Activated effector memory CD4-positive, alpha-beta T cell treated with anti-CD3 and anti-CD28 coated beads, Interleukin-2, amount 50 U/mL, for 16 hours (primary cell): ENCODE measurements at regions not wholly inside any gene's neighbourhood (a gene's known extent, or its start where the extent isn't known, plus 50 kb on each side); places are given as distances from the start of the nearest gene placed in this dataset.
A peak's percentile ranks its signal among the peaks of the same experiment; 100 is the strongest.

Source experiments
- DNase-seq: peaks from one replicate; pipeline ENCODE4 v3.0.0-alpha.2; 2020

- no peak for DNase-seq
These were observed 561.6 kb downstream of the RERGL start for GRCh38 chr12:17528394-17528793.

DNA sequence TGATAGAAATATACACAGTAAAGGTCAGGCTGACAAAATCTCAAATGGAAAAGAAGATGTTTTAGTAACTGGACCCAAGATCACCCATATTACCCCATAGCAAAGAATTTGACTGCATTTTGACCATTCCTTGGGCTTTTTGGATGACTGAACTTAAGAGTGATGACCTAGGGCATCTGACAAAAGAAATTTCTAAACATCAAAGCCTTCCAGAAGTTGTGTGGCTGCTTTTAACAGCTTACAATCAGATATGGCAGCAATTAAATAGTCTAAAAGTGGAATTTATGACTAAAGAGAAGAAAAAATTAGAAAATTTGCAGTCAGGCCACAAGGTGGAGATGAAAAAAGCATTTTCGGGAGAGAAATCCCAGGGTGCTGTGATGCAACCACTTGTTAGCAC, 563.0 kb downstream of the RERGL start:
- DNase-seq = no peak

DNA sequence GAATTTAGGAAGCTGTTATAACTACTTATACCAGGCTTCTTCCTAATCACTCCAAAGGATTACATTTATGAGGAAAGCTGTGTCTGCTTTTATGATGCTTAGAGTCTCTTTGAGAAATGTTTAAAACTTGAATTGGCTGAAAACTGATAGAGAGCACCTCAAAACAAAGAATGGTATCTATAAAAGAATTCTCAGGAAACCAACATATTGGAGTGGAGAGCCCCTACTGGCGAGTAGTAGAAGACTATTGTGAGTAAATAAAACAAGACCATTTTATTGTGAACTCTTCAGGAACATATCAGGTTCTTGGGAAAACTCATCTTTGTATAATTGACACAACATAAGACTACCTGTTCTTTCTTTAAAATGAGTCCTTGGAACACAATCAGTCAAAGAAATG, 578.6 kb downstream of the RERGL start:
- DNase-seq = no peak

DNA sequence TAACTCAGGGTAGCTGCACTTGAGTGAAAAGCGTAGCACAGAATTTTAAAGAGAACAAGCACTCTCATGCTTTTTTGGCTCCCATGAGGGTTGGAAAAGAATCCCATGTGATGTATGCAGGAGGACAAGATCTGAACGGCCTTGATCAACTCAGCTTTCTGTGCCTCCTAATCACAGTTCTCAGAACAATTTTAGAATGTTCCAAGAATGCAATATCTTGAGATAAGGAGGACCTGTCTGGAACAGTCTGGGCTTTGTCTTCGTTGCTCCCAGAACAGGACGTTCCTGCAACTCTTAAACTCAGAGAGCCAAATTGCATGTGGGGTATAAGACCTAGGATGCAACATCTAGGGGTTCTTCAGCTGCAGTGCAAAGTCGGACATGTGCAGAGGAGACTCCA, 582.7 kb downstream of the RERGL start:
- no peak for DNase-seq

GRCh38 chr12:17503742-17504141, 586.3 kb downstream of the RERGL start:
- no peak for DNase-seq

DNA sequence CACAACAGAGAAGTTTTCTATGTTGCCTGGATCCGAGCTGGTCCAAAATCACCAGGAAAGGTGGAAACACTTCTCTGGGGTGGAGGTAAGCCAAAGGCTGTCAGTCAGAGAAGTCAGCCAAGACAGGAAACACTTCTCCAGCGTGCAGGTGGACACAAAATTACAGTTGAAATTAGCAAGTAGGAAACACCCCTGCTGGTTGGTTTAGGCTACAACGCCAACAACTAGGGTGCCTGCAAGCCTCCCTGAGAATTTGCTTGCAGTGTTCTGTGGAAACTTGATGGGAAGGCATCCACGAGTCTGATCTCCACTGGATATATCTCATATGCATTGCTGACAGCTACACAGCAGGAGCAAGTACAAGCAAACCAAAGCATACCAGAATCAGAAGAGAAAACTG, 600.5 kb downstream of the RERGL start:
- DNase-seq = no peak

DNA sequence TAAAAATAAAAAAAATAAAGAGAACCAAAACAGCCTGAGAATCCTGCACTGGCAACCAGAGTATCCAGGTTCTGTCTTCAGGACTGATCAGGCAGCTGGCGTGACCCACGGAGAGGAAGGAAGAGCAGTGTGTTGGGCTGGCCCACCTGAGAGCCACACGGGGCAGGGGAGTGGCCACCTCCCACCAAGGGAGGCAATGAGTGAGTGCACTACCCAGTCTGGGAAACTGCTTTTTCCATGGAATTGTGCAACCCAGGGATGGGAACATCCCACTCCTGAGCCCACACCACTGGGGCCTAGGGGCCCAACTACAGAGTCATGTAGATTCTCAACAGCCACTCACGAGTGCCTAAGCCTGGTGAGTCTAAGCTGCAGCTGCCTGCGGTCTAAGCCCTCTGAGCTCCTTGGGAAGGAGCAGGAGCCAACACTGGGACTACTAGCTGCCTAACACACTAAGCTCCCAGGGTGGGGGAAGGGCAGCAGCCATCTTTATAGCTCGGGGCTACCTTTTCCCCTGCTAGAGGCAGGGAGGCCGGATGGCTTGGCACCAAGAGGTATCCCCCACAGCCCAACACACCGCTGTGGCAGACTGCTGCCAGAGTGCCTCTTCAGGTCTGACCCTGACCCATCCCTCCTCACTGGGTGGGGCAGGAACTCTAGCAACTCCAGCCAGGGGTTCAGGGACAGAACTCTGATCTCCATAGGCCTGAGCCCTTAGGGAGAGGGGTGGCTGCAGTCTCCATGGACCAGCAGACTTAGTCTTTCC, 610.9 kb downstream of the RERGL start:
- DNase-seq = peak; percentile 45

- DNase-seq = no peak
These were observed 619.5 kb downstream of the RERGL start for GRCh38 chr12:17470460-17470859.

DNA sequence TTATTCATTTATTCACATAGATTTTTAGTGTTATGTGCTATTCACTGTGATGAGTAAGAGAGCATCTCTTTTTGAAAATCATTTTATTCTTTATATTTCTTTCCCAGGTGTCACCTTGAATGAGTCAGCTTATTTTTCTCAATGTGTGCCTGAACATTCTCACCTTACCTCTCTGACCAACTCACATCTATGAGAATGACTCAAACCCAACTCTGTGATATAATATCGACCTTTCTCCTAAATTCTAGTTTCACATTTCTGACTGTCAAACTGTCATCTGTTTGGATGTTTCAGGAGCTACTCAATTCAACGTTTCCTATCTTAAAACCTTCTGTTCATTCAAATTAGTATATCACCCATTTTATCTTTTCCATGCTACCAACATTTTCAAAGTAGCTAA, 630.8 kb downstream of the RERGL start:
- no peak for DNase-seq

DNA sequence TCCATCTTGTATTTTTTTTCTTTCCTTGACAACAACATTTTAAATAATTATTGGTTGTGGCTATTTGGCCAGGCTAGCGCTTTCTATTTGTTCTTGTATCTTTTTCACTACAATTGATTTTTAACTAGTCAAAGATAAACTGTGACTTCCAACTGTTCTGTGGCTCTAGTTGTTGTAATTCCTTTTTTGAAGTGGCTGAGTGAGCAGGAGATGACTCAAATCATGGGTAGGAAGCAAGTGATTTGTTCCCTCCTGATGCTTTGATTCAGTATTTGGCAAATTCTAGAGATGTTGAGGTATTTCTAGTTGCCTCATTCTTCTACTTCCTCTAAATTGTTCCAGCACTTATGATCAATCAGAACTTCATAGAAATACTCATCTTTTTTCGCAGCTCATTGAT, 633.5 kb downstream of the RERGL start:
- DNase-seq = no peak

- no peak for DNase-seq
These were observed 651.9 kb downstream of the RERGL start for GRCh38 chr12:17438141-17438540.

GRCh38 chr12:17416748-17417147, 673.2 kb downstream of the RERGL start:
- no peak for DNase-seq

DNA sequence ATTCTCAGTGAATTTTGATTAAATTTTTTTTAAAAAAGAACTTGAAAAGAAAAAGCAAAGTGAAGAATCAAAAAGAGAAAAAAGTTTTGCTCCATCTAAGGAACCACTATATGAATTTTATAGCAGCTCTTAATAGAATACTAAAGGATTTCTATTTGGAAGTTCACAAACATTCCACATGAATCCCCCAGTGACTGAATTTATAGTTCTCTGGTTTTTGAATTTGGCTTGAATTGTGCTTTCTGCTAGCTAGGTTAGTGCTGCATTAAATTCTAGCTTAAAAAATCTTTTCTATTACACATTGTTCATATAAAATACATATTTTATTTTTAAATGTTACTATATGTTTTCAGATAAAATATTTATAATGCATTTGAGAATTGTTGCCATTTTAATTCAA, 675.4 kb downstream of the RERGL start:
- DNase-seq = no peak

DNA sequence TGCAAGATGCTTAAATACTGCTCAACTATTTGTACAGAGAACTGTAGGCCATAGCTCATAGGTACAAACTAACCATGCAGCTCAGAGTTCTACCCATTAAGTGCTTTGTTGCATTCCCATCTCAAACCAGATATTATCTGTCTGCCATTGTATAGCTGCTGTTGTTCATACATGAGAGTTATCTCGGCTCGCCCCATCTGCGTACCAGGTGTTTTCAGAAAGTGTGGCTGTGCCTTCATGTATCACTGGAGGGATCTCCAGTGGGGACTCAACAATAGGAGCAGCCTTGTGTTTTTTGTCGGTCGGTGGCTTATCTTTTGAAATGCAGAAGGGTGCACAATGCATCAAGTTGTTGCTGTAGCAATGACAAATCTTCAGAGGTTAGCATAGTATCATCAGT, 678.3 kb downstream of the RERGL start:
- DNase-seq = no peak

DNA sequence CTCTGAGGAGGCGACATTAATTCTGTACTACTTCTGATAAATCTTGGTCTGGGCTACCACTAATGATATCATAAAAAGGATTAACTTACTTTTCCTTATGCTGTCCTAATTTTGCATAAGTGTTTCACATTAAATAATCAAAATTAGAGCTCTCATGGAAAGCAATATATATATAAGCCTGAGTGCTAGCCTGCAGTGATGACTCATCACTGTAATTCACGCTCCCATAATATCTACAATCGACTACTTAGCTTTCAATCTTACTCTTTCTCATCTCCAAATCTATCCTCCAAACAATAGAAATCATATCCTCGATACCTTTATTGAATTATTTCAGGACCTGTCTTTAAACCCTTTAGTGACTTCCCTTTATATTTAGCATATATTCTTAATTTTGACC, 701.3 kb downstream of the RERGL start:
- DNase-seq = no peak

DNA sequence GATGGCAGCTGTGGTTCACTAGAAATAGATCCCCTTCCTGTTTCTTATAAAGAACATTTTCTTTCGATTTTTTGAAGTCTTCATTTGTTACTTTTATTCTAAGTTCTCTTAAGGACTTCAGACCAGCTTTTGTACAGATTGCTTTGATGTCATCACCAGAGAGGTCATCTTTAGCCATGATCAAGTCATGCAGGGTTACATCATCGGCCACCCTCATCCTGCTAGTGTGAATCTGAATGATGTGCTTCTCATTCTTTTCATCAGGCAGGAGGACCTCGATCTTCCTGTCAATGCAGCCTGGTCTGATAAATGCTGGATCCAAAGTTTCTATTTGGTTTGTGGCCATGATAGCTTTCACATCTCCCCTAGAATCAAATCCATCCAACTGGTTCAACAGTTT, 706.7 kb downstream of the RERGL start:
- no peak for DNase-seq

DNA sequence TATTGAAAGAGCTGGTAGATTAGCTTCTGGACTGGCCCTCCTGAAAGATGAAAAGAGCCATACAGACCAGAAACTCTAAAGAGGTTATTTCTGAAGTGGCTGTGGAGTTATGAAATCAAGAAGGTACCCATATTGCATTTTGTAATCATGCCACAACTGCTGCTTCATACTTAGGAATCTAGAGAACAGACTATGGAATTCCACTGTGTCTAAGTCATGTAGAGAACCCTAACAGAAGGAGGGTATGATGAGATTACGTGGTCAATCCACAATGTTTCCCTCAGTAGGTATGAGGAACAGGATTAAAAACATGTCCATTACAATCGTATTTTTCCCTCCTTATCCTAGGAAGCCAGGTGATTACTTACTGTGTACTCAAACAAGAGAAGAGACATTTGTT, 708.8 kb downstream of the RERGL start:
- no peak for DNase-seq

- no peak for DNase-seq
These were observed 717.5 kb downstream of the RERGL start for GRCh38 chr12:17372508-17372907.

GRCh38 chr12:17371491-17372215, 718.3 kb downstream of the RERGL start:
- DNase-seq = no peak

GRCh38 chr12:17370621-17371020, 719.4 kb downstream of the RERGL start:
- no peak for DNase-seq

DNA sequence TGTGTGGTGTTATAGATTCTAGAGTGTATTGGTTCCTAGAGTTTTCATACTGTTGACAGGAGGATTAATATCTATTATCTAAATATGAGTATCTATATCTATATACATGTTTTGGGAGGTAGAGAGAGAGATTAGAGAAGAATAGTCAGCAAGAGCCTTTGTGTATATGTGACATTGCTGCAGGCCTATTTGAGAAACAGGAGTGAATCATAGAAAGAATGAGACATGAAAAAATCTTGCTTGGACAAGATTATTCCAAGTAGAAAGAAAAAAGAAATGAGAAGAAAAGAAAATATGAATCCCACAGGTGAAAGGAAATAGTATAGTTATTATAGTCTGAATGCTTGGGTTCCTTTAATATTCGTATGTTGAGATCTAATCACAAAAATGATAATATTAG, 720.4 kb downstream of the RERGL start:
- DNase-seq = no peak

DNA sequence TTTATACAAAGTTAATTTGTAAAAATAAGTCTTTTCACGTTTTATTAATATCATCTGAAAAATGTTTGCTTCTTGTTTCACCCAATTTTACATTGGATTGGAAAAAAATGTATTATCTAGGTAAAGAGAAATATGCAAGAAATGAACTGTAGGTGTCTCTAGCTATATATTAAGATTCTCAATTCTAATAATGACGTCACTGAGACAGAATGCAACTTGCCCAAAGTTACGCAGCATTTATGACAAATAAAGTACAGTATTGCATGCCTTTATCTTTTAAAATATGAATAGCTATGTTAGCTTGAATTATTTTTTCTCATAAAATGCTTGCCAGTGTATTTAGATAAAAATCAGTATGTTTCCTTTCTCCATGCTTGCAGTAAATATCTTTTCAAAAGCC, 728.8 kb downstream of the RERGL start:
- DNase-seq = no peak

GRCh38 chr12:17358835-17359234, 731.2 kb downstream of the RERGL start:
- no peak for DNase-seq

- DNase-seq = no peak
These were observed 732.6 kb downstream of the RERGL start for GRCh38 chr12:17357396-17357795.

GRCh38 chr12:17352164-17352563, 737.8 kb downstream of the RERGL start:
- DNase-seq = no peak
